Prostate gland (tissue), 2 donors: ENCODE measurements at regions not wholly inside any gene's neighbourhood (a gene's known extent, or its start where the extent isn't known, plus 50 kb on each side); places are given as distances from the start of the nearest gene placed in this dataset.

Experiments used
- DNase-seq: peaks from one replicate; pipeline ENCODE4 v3.0.0-alpha.2; 2019; ENCODE audit warnings: low spot score
- H3K27ac ChIP-seq, 2 donors: fragments of 200-600 bp; sonication (generic); 2 replicates each; pipeline ENCODE4 v1.5.1; 2017 to 2019
- H3K27me3 ChIP-seq: fragments of 200-600 bp; sonication (generic); replicated peaks from 2 replicates; pipeline ENCODE4 v1.5.1; 2019; ENCODE audit not compliant: insufficient read depth
- H3K36me3 ChIP-seq, 2 donors: fragments of 200-600 bp; sonication (generic); 1 replicate in 1 of 2; 2 replicates in 1 of 2; pipeline versions ENCODE4 v1.5.1 to v1.8.1; 2017 to 2019
- H3K4me1 ChIP-seq: fragments of 200-600 bp; sonication (generic); replicated peaks from 2 replicates; pipeline ENCODE4 v1.5.1; 2019
- H3K4me3 ChIP-seq, 2 donors: fragments of 200-600 bp; sonication (generic); 2 replicates each; pipeline ENCODE4 v1.5.1; 2017 to 2019
- H3K9me3 ChIP-seq: fragments of 200-600 bp; sonication (generic); 2 replicates; pipeline ENCODE4 v1.5.1; 2017
- CTCF ChIP-seq, 4 experiments: fragments of 200-600 bp in 2 of 4; fragments of 450-650 bp in 2 of 4; sonication (generic) in 2 of 4; IDR thresholded peaks; 1 replicate in 3 of 4; 2 replicates in 1 of 4; pipeline ENCODE4 v1.5.1; 2016 to 2019; ENCODE audit warnings: antibody characterized with exemption in 4 of 4, mild to moderate bottlenecking in 2 of 4, moderate library complexity in 2 of 4
- POLR2A ChIP-seq: fragments of 450-650 bp; IDR thresholded peaks from one replicate; pipeline ENCODE4 v1.6.1; 2016; ENCODE audit warnings: antibody characterized with exemption, mild to moderate bottlenecking
- POLR2AphosphoS5 ChIP-seq: sonication (generic); formaldehyde crosslinking; IDR thresholded peaks from one replicate; pipeline ENCODE4 v1.6.1; 2017; ENCODE audit warnings: antibody characterized with exemption
- WGBS: methylation state at CpG from one replicate; pipeline ENCODE4 v1.1.5; 2018; 5-methylcytosine and 5-hydroxymethylcytosine counted together
- intact Hi-C: fragments of 100-400 bp; cut with DNase I; formaldehyde crosslinking; loops from one replicate; pipeline ENCODE4 v1.14.2; 2022

GRCh38 chr1:38744452-38745350, 114.9 kb downstream of the RRAGC start:
- H3K4me1 ChIP-seq = no peaks in the 10 kb centered on the region
- H3K27me3 ChIP-seq = no peaks in the 10 kb centered on the region
- no peaks in the 10 kb centered on the region for H3K9me3 ChIP-seq
- H3K4me3 ChIP-seq = no peak overlapping the region
- WGBS = 87% methylated on average over 10 of the region's 10 CpGs
- intact Hi-C loops = no loop called here
- DNase-seq = no peak
- no peak for TF ChIP-seq CTCF (IDR thresholded peaks at IDR 0.05)
- TF ChIP-seq POLR2A = no peak
- no peak for TF ChIP-seq POLR2AphosphoS5
- no peaks in the 10 kb centered on the region for H3K36me3 ChIP-seq
- H3K27ac ChIP-seq = no peak overlapping the region

- 88% methylated on average over 1 of the region's 1 CpG for WGBS
- no peak for TF ChIP-seq CTCF (IDR thresholded peaks at IDR 0.05)
- no peak for TF ChIP-seq POLR2AphosphoS5
- no peak for TF ChIP-seq POLR2A
- H3K36me3 ChIP-seq = no peaks in the 10 kb centered on the region
- intact Hi-C loops = no loop called here
- H3K4me3 ChIP-seq = no peak overlapping the region
- H3K27me3 ChIP-seq = no peaks in the 10 kb centered on the region
- DNase-seq = no peak
- H3K27ac ChIP-seq = no peak overlapping the region
- no peaks in the 10 kb centered on the region for H3K9me3 ChIP-seq
- H3K4me1 ChIP-seq = no peaks in the 10 kb centered on the region
Observed at GRCh38 chr1:38743184-38743583, 116.4 kb downstream of the RRAGC start.

GRCh38 chr1:38741341-38741740, 118.2 kb downstream of the RRAGC start:
- H3K36me3 ChIP-seq = no peaks in the 10 kb centered on the region
- TF ChIP-seq POLR2AphosphoS5 (no peak), CTCF (IDR thresholded peaks at IDR 0.05) (no peak)
- H3K4me3 ChIP-seq = no peak overlapping the region
- H3K27ac ChIP-seq = no peak overlapping the region
- no peak for DNase-seq
- no peaks in the 10 kb centered on the region for H3K9me3 ChIP-seq
- 85% methylated on average over 9 of the region's 9 CpGs for WGBS
- H3K27me3 ChIP-seq = no peaks in the 10 kb centered on the region
- no peaks in the 10 kb centered on the region for H3K4me1 ChIP-seq
- intact Hi-C loops = no loop called here

- Histone ChIP-seq H3K27ac (no peak overlapping the region), H3K27me3 (no peaks in the 10 kb centered on the region), H3K9me3 (no peaks in the 10 kb centered on the region), H3K4me3 (no peak overlapping the region), H3K4me1 (no peaks in the 10 kb centered on the region), H3K36me3 (no peaks in the 10 kb centered on the region)
- intact Hi-C loops = no loop called here
- WGBS = 49% methylated on average over 6 of the region's 6 CpGs
- TF ChIP-seq CTCF (IDR thresholded peaks at IDR 0.05) = no peak
- no peak for TF ChIP-seq POLR2A
- TF ChIP-seq POLR2AphosphoS5 = no peak
- no peak for DNase-seq
Observed at GRCh38 chr1:38740487-38740886, 119.1 kb downstream of the RRAGC start.

- H3K36me3 ChIP-seq = no peaks in the 10 kb centered on the region
- H3K27me3 ChIP-seq = no peaks in the 10 kb centered on the region
- intact Hi-C loops = no loop called here
- 63% methylated on average over 6 of the region's 6 CpGs for WGBS
- H3K4me3 ChIP-seq = no peak overlapping the region
- H3K27ac ChIP-seq = no peak overlapping the region
- DNase-seq = no peak
- TF ChIP-seq CTCF (IDR thresholded peaks at IDR 0.05) (no peak), POLR2A (no peak), POLR2AphosphoS5 (no peak)
- no peaks in the 10 kb centered on the region for H3K9me3 ChIP-seq
- H3K4me1 ChIP-seq = no peaks in the 10 kb centered on the region
Observed at GRCh38 chr1:38738207-38738606, 121.4 kb downstream of the RRAGC start.
